Activated CD8-positive, alpha-beta T cell treated with anti-CD3 and anti-CD28 coated beads, Interleukin-2, amount 10 ng/mL, durations not matched to agents 7 days and 5 days (primary cell): ENCODE measurements at regions not wholly inside any gene's neighbourhood (a gene's known extent, or its start where the extent isn't known, plus 50 kb on each side); places are given as distances from the start of the nearest gene placed in this dataset.

Experiments used
- ATAC-seq: fragments of 150-1000 bp; cut with Tn5 transposase; one replicate; pipeline ENCODE4 v1.10.0; 2021; ENCODE audit warnings: moderate library complexity
- CTCF ChIA-PET: fragments of 350-600 bp; sonication (Branson Sonifier 250); formaldehyde crosslinking; loops from one replicate; lab custom pipeline; 2021; ENCODE audit warnings: antibody characterized with exemption; lab: Charles Lee
- POLR2A ChIA-PET: fragments of 350-600 bp; sonication (Branson Sonifier 250); formaldehyde crosslinking; loops from one replicate; lab custom pipeline; 2021; ENCODE audit warnings: antibody characterized with exemption; lab: Charles Lee
- DNase-seq: peaks from one replicate; pipeline ENCODE4 v3.0.0-alpha.2; 2020
- H3K27ac Mint-ChIP-seq: one replicate; pipeline ENCODE4 v1.8.0; 2021; ENCODE audit warnings: mild to moderate bottlenecking, mixed read lengths
- H3K27me3 Mint-ChIP-seq: one replicate; pipeline ENCODE4 v1.8.0; 2021; ENCODE audit warnings: low read depth, mixed read lengths
- H3K36me3 Mint-ChIP-seq: one replicate; pipeline ENCODE4 v1.8.0; 2021; ENCODE audit warnings: low read depth, mixed read lengths
- H3K4me1 Mint-ChIP-seq: one replicate; pipeline ENCODE4 v1.8.0; 2021; ENCODE audit warnings: low read depth, mixed read lengths
- H3K4me3 Mint-ChIP-seq: one replicate; pipeline ENCODE4 v1.8.0; 2021; ENCODE audit warnings: mild to moderate bottlenecking, mixed read lengths
- H3K9me3 Mint-ChIP-seq: one replicate; pipeline ENCODE4 v1.8.0; 2022; ENCODE audit warnings: mixed read lengths; ENCODE audit not compliant: insufficient read depth

- no peak overlapping the region for H3K27ac Mint-ChIP-seq
- DNase-seq (no peak), ATAC-seq (no peak)
These were observed 353.2 kb downstream of the ADRA2A start for GRCh38 chr10:111430070-111430469.

DNA sequence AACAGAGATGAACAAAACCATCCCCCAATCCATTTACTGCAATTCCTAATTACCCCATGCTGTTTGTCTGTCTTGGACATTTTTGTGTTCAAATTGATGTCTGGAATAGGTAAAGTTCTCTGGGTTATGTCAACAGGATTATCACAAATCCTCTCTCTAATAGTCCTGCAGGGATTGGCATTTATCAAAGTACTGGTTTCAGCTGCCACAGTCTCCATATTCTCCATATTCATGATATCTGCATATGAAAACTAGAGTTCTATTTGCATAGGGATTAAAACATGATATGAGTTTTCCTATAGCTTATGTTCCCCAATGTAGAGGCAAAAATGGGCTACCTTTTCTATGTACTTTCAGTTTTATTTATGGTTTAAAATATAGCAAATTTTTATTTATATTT, 355.8 kb downstream of the ADRA2A start:
- CTCF ChIA-PET: no interaction called here
- H3K36me3 Mint-ChIP-seq: no peaks in the 10 kb centered on the region
- POLR2A ChIA-PET: no interaction called here

More at GRCh38 chr10:111430070-111430469, 353.2 kb downstream of the ADRA2A start:
- Mint-ChIP-seq H3K4me1 (no peaks in the 10 kb centered on the region), H3K27me3 (no peaks in the 10 kb centered on the region), H3K4me3 (no peak overlapping the region), H3K9me3 (no peaks in the 10 kb centered on the region), H3K36me3 (no peaks in the 10 kb centered on the region)
- POLR2A ChIA-PET: no interaction called here
- CTCF ChIA-PET: no interaction called here

GRCh38 chr10:111435871-111436270, 359.0 kb downstream of the ADRA2A start:
- ATAC-seq (no peak), DNase-seq (no peak)
- ChIA-PET CTCF (no interaction called here), POLR2A (no interaction called here)
- Mint-ChIP-seq H3K27ac (no peak overlapping the region), H3K4me1 (no peaks in the 10 kb centered on the region), H3K4me3 (no peak overlapping the region), H3K27me3 (no peaks in the 10 kb centered on the region), H3K9me3 (no peaks in the 10 kb centered on the region), H3K36me3 (no peaks in the 10 kb centered on the region)

More for the DNA sequence above, 355.8 kb downstream of the ADRA2A start:
- H3K4me3 Mint-ChIP-seq: no peak overlapping the region
- H3K27ac Mint-ChIP-seq: no peak overlapping the region
- no peaks in the 10 kb centered on the region for H3K27me3 Mint-ChIP-seq
- DNase-seq: no peak
- H3K9me3 Mint-ChIP-seq: no peaks in the 10 kb centered on the region
- H3K4me1 Mint-ChIP-seq: no peaks in the 10 kb centered on the region
- no peak for ATAC-seq

- Mint-ChIP-seq H3K27me3 (peaks cover 2% of the 10 kb centered on the region), H3K27ac (no peak overlapping the region), H3K9me3 (no peaks in the 10 kb centered on the region), H3K36me3 (no peaks in the 10 kb centered on the region), H3K4me3 (no peak overlapping the region), H3K4me1 (no peaks in the 10 kb centered on the region)
- CTCF ChIA-PET: no interaction called here
- POLR2A ChIA-PET: no interaction called here
- DNase-seq (no peak), ATAC-seq (no peak)
These were observed 362.4 kb downstream of the ADRA2A start for GRCh38 chr10:111439034-111439842.

DNA sequence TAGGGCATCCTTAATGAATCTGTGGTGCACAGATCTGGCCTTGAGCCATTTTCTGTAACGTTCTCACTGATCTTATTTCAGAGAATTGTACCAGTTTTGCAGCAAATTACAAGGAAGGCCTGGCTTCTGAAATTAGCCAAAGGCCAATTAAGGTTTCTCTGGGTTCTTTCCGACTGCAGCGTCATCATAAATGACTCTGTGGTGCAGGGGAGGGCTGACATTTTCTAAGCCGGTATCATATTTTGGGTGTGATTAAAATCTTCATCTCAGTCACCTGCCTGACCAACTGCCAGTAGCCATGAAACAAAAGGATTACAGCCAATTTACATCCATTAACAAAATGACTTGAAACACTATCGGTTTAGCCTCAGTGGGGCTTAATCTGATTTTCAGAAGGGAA, 363.7 kb downstream of the ADRA2A start:
- POLR2A ChIA-PET: no interaction called here
- Mint-ChIP-seq H3K9me3 (no peaks in the 10 kb centered on the region), H3K4me1 (no peaks in the 10 kb centered on the region), H3K36me3 (no peaks in the 10 kb centered on the region), H3K4me3 (no peak overlapping the region), H3K27ac (no peak overlapping the region), H3K27me3 (peaks cover 2% of the 10 kb centered on the region)
- no peak for ATAC-seq
- DNase-seq: no peak
- CTCF ChIA-PET: no interaction called here

- no peak overlapping the region for H3K27ac Mint-ChIP-seq
- no peak for DNase-seq
- no peak for ATAC-seq
- no peaks in the 10 kb centered on the region for H3K36me3 Mint-ChIP-seq
- H3K27me3 Mint-ChIP-seq: peaks cover 2% of the 10 kb centered on the region
- no peaks in the 10 kb centered on the region for H3K4me1 Mint-ChIP-seq
- CTCF ChIA-PET: no interaction called here
- no peaks in the 10 kb centered on the region for H3K9me3 Mint-ChIP-seq
- POLR2A ChIA-PET: no interaction called here
- no peak overlapping the region for H3K4me3 Mint-ChIP-seq
These were observed 368.8 kb downstream of the ADRA2A start for GRCh38 chr10:111445667-111446066.

DNA sequence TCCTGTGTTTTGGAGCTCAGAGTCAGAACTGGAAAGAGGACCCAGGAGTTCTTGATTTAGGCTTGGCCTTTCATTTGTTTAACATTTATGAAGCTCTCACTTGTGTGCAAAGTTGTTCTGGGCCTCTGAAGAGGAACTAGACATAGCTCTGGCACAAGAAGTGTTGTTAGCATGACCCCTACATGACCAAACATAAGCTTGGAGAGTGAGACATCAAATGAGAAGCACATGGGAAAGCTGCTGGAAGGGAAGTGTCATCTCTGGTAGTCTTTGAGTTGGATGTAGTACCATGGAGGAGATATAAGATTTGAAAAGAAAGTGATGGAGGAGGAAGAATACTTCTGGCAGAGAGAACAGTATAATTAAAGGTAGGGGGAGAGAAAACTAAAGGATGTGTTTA, 370.1 kb downstream of the ADRA2A start:
- H3K9me3 Mint-ChIP-seq: no peaks in the 10 kb centered on the region
- POLR2A ChIA-PET: no interaction called here
- H3K36me3 Mint-ChIP-seq: no peaks in the 10 kb centered on the region
- ATAC-seq (no peak), DNase-seq (no peak)
- no peak overlapping the region for H3K4me3 Mint-ChIP-seq
- H3K4me1 Mint-ChIP-seq: no peaks in the 10 kb centered on the region
- no peak overlapping the region for H3K27ac Mint-ChIP-seq
- CTCF ChIA-PET: no interaction called here
- peaks cover 2% of the 10 kb centered on the region for H3K27me3 Mint-ChIP-seq

GRCh38 chr10:111452153-111452552, 375.3 kb downstream of the ADRA2A start:
- ATAC-seq (no peak), DNase-seq (no peak)
- Mint-ChIP-seq H3K27me3 (no peaks in the 10 kb centered on the region), H3K27ac (no peak overlapping the region), H3K9me3 (no peaks in the 10 kb centered on the region), H3K4me3 (no peak overlapping the region), H3K36me3 (no peaks in the 10 kb centered on the region), H3K4me1 (no peaks in the 10 kb centered on the region)
- POLR2A ChIA-PET: no interaction called here
- CTCF ChIA-PET: no interaction called here

DNA sequence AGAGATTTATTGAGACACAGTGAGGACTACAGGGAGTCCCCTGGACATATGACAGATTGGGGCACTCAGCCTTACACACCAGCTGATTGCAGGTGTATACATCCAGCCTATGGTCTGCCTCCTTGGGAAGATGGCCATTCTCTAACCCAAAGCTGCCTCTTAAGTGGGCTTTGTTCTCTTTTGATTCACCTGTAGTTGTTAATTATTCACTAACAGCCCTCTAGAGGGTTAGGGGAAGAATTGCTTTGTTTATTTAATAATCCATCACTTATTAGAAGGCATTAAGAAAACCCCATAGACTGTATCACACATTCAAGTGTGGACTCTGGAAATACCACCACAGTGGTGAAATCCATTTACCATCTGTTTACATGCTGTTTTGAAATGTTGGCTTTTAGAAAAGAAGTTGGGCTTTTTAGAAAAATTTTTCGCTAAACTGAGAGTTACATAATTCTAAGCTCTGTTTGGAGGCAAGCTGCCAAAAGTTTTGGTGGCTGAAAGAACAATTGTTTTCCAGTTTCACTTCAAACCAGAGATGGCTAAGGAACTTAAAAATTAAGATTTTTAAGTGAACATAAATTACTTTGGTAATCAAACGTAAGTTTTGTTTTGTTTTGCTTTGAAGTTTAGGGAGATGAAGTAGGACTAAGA, 379.1 kb downstream of the ADRA2A start:
- ChIA-PET CTCF (no interaction called here), POLR2A (no interaction called here)
- DNase-seq (no peak), ATAC-seq (no peak)
- no peak overlapping the region for H3K27ac Mint-ChIP-seq
- H3K4me3 Mint-ChIP-seq: no peak overlapping the region
- H3K36me3 Mint-ChIP-seq: no peaks in the 10 kb centered on the region
- no peaks in the 10 kb centered on the region for H3K4me1 Mint-ChIP-seq
- no peaks in the 10 kb centered on the region for H3K27me3 Mint-ChIP-seq
- H3K9me3 Mint-ChIP-seq: no peaks in the 10 kb centered on the region

DNA sequence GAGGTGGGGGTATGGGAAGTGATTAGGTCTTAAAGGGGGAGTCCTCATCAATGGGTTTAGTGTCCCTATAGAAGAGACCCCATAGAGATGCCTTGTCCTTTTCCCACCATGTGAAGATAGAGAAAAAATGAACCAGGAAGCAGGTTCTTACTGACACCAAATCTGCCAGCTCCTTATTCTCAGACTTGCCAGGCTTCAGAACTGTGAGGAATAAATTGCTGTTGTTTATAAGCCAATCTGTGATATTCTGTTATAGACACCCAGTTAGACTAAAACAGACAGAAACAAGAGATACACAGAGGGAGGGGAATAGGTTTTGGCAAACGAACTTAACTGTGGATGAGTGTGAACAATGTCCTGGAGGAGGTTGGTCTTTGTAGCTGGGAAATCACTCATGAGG, 381.4 kb downstream of the ADRA2A start:
- no peaks in the 10 kb centered on the region for H3K4me1 Mint-ChIP-seq
- DNase-seq (no peak), ATAC-seq (no peak)
- H3K4me3 Mint-ChIP-seq: no peak overlapping the region
- POLR2A ChIA-PET: no interaction called here
- no peaks in the 10 kb centered on the region for H3K27me3 Mint-ChIP-seq
- H3K27ac Mint-ChIP-seq: no peak overlapping the region
- no peaks in the 10 kb centered on the region for H3K9me3 Mint-ChIP-seq
- CTCF ChIA-PET: no interaction called here
- H3K36me3 Mint-ChIP-seq: no peaks in the 10 kb centered on the region

DNA sequence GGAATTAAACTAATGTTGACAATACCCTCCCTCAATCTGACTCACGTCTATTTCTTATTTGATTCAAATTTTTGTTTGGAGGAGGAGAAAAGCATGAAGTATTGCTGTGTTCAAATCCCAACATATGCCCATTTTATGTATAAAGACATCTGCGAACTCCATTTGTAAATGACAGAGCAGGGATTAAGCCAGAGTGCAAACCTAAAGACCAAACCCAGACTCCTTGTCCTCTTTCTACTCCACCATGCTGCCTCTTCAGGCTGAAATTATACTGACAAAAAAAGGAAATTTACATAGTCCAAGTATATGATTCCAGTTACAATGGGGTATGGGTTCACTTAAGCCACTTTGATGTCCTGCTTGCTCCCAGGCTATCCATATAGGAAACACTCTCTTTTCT, 383.1 kb downstream of the ADRA2A start:
- H3K27me3 Mint-ChIP-seq: no peaks in the 10 kb centered on the region
- ATAC-seq (no peak), DNase-seq (no peak)
- H3K27ac Mint-ChIP-seq: no peak overlapping the region
- H3K4me1 Mint-ChIP-seq: no peaks in the 10 kb centered on the region
- ChIA-PET CTCF (no interaction called here), POLR2A (no interaction called here)
- no peak overlapping the region for H3K4me3 Mint-ChIP-seq
- no peaks in the 10 kb centered on the region for H3K36me3 Mint-ChIP-seq
- no peaks in the 10 kb centered on the region for H3K9me3 Mint-ChIP-seq

- Mint-ChIP-seq H3K9me3 (peaks cover 4% of the 10 kb centered on the region), H3K4me1 (no peaks in the 10 kb centered on the region), H3K27ac (no peak overlapping the region), H3K27me3 (no peaks in the 10 kb centered on the region), H3K4me3 (no peak overlapping the region), H3K36me3 (no peaks in the 10 kb centered on the region)
- POLR2A ChIA-PET: no interaction called here
- CTCF ChIA-PET: no interaction called here
- ATAC-seq: no peak
- DNase-seq: no peak
These were observed 395.6 kb downstream of the ADRA2A start for GRCh38 chr10:111472445-111472844.
